Spleen (tissue), 11 donors: ENCODE measurements at regions not wholly inside any gene's neighbourhood (a gene's known extent, or its start where the extent isn't known, plus 50 kb on each side); places are given as distances from the start of the nearest gene placed in this dataset.
"Not testable (repeated sequence)": the region's sequence is repeated elsewhere in the genome, so short reads cannot be mapped to it uniquely, and the experiment has no call there.

Experiments
- DNase-seq: peaks from one replicate; pipeline ENCODE4 v3.0.0-alpha.2; 2020
- H3K27ac ChIP-seq, 8 donors: fragments of 200-600 bp; sonication (generic) in 7 of 8; 1 replicate in 4 of 8; 2 replicates in 4 of 8; pipeline versions ENCODE4 v1.5.0 to v1.8.0; 2016 to 2021; ENCODE audit warnings: inconsistent platforms in 4 of 8, mild to moderate bottlenecking in 4 of 8, moderate library complexity in 1 of 8
- H3K27me3 ChIP-seq, 7 donors: fragments of 200-600 bp; sonication (generic) in 6 of 7; replicated peaks in 1 of 7; 1 replicate in 4 of 7; 2 replicates in 3 of 7; pipeline versions ENCODE4 v1.5.0 to v1.8.0; 2016 to 2021; ENCODE audit warnings: inconsistent platforms in 3 of 7, mild to moderate bottlenecking in 1 of 7
- H3K36me3 ChIP-seq, 6 donors: fragments of 200-600 bp; sonication (generic) in 5 of 6; 1 replicate in 4 of 6; 2 replicates in 2 of 6; pipeline versions ENCODE4 v1.5.0 to v1.8.0; 2016 to 2021; ENCODE audit warnings: inconsistent platforms in 2 of 6
- H3K4me1 ChIP-seq, 6 donors: fragments of 200-600 bp; sonication (generic) in 5 of 6; 1 replicate in 3 of 6; 2 replicates in 3 of 6; pipeline versions ENCODE4 v1.5.0 to v1.8.0; 2016 to 2021; ENCODE audit warnings: inconsistent platforms in 3 of 6
- H3K4me3 ChIP-seq, 8 donors: fragments of 200-600 bp; sonication (generic) in 7 of 8; 1 replicate in 4 of 8; 2 replicates in 4 of 8; pipeline versions ENCODE4 v1.5.0 to v1.8.0; 2016 to 2021; ENCODE audit warnings: inconsistent platforms in 4 of 8, mild to moderate bottlenecking in 4 of 8, moderate library complexity in 2 of 8
- H3K9me3 ChIP-seq, 8 donors: fragments of 200-600 bp; sonication (generic) in 7 of 8; 1 replicate in 4 of 8; 2 replicates in 4 of 8; pipeline versions ENCODE4 v1.5.0 to v1.8.0; 2016 to 2021; ENCODE audit warnings: inconsistent platforms in 4 of 8
- POLR2A ChIP-seq, 3 donors: fragments of 450-650 bp; IDR thresholded peaks; one replicate each; pipeline ENCODE4 v1.5.1; 2017; ENCODE audit warnings: antibody characterized with exemption in 3 of 3, mild to moderate bottlenecking in 1 of 3
- POLR2AphosphoS5 ChIP-seq, 3 donors: sonication (generic); formaldehyde crosslinking; IDR thresholded peaks; one replicate each; pipeline ENCODE4 v1.5.1; 2017; ENCODE audit warnings: antibody characterized with exemption in 3 of 3
- WGBS, 5 donors: extraction: QIAGEN DNeasy Blood & Tissue Kit in 3 of 5; methylation state at CpG; one replicate each; pipeline versions ENCODE4 v1.1.5 to v1.1.7; 2013 to 2018; 5-methylcytosine and 5-hydroxymethylcytosine counted together
- intact Hi-C: fragments of 100-400 bp; cut with DNase I; formaldehyde crosslinking; loops from one replicate; pipeline ENCODE4 v1.15.0; 2023; ENCODE audit warnings: low total_unique reads
- TF ChIP-seq, protein P1 (sequence below), 11 experiments: fragments of 200-600 bp in 7 of 11; fragments of 450-650 bp in 4 of 11; sonication (generic) in 4 of 11; IDR thresholded peaks in 8 of 11; conservative IDR thresholded peaks in 3 of 11; 1 replicate in 7 of 11; 2 replicates in 4 of 11; pipeline versions ENCODE4 v1.4.0 to v1.8.0; 2016 to 2021; ENCODE audit warnings: antibody characterized with exemption in 11 of 11, inconsistent platforms in 4 of 11, mild to moderate bottlenecking in 1 of 11
- donor health status: healthy with polysubstance abuse.
- donor health status: DM: no; HTN: no; CAD: no; lungs with moderate emphysema.
- donor health status: DM: no; HTN: no; CAD: no.
- donor health status: Bipolar disorder and iron deficiency.
- donor health status: healthy.
- donor health status: DM: no; HTN: no; CAD: no.
- donor health status: DM: yes; HTN: yes; CAD: no.

DNA sequence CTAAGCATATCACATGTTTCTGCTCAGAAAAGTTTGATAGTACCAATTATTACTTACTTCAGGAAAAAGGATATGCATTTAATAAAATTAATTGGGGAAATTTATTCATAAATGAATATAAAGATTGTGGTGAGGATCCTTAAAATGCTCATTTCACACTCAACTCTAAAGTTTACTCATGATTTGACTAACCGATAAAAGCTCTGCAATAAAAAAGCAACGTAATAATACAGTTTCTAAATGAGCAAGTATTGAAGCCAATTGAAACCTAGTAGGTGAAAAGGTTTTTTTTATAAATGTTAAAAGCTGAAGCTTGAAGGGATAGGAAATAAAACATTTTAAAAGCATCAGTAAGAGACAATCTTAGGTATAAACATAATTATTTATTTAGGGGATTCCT is 308.3 kb upstream of the STEAP1 start:
- H3K9me3 ChIP-seq = no peaks in the 10 kb centered on the region
- no peaks in the 10 kb centered on the region for H3K4me1 ChIP-seq
- no peak for DNase-seq
- H3K36me3 ChIP-seq = no peaks in the 10 kb centered on the region
- TF ChIP-seq POLR2A (IDR thresholded peaks at IDR 0.05) = no peak
- TF ChIP-seq POLR2AphosphoS5 (IDR thresholded peaks at IDR 0.05) = no peak
- TF ChIP-seq, protein P1, sequence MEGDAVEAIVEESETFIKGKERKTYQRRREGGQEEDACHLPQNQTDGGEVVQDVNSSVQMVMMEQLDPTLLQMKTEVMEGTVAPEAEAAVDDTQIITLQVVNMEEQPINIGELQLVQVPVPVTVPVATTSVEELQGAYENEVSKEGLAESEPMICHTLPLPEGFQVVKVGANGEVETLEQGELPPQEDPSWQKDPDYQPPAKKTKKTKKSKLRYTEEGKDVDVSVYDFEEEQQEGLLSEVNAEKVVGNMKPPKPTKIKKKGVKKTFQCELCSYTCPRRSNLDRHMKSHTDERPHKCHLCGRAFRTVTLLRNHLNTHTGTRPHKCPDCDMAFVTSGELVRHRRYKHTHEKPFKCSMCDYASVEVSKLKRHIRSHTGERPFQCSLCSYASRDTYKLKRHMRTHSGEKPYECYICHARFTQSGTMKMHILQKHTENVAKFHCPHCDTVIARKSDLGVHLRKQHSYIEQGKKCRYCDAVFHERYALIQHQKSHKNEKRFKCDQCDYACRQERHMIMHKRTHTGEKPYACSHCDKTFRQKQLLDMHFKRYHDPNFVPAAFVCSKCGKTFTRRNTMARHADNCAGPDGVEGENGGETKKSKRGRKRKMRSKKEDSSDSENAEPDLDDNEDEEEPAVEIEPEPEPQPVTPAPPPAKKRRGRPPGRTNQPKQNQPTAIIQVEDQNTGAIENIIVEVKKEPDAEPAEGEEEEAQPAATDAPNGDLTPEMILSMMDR (IDR thresholded peaks at IDR 0.05 in 8 of 11, conservative IDR thresholded peaks at IDR 0.05 in 3 of 11) = no peak
- intact Hi-C loops = no loop called here
- H3K27me3 ChIP-seq = no peaks in the 10 kb centered on the region
- 68 to 83% (median 77%) methylated on average over 2 of the region's 2 CpGs for WGBS, 5 donors
- H3K4me3 ChIP-seq = no peak overlapping the region
- H3K27ac ChIP-seq = no peak overlapping the region

DNA sequence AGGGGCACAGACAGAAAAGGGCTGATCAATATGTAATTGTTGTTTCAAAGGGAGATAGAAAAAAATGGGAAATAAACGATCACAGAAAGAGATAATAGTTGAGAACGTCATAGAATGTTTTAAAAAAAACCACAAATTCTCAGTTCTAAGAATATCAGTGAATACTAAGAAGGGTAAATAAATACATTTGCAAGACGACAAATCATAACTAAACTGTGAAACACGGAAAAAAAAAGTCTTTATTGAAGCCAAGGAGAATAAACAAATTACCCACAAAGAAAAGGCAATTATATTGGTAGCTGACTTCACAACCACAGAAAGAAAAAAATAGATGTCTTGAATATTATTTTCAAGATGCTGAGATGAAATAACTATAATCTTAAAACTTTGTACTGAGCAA is 305.2 kb upstream of the STEAP1 start:
- no peaks in the 10 kb centered on the region for H3K9me3 ChIP-seq
- H3K4me1 ChIP-seq = no peaks in the 10 kb centered on the region
- no peak overlapping the region for H3K27ac ChIP-seq
- H3K36me3 ChIP-seq = no peaks in the 10 kb centered on the region
- no peak for DNase-seq
- TF ChIP-seq, protein P1 (IDR thresholded peaks at IDR 0.05 in 8 of 11, conservative IDR thresholded peaks at IDR 0.05 in 3 of 11) = no peak
- TF ChIP-seq POLR2A (IDR thresholded peaks at IDR 0.05) (no peak), POLR2AphosphoS5 (IDR thresholded peaks at IDR 0.05) (no peak)
- H3K4me3 ChIP-seq = no peak overlapping the region
- no peaks in the 10 kb centered on the region for H3K27me3 ChIP-seq
- intact Hi-C loops = no loop called here
- WGBS, 5 donors = 46 to 88% (median 73%) methylated on average over 4 of the region's 4 CpGs

DNA sequence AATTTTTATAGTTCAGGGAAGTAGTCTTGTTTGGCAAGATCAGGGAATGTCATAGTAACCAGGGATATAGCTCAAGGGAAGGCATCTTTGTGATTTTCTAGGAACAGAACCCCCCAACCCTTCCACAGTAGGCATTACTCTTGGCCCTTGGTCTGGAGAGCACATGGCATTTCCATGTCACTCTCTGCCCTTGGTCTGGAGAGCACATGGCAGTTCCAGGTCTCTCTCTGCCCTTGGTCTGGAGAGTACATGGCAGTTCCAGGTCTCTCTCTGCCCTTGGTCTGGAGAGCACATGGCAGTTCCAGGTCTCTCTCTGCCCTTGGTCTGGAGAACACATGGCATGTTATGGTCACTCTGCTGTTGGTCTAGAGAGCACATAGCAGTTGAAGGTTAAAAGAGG is 297.2 kb upstream of the STEAP1 start:
- H3K36me3 ChIP-seq, H3K4me3 ChIP-seq, H3K27ac ChIP-seq, H3K4me1 ChIP-seq, DNase-seq, H3K27me3 ChIP-seq, intact Hi-C loops: not testable (repeated sequence)
- peaks cover 0 to 45% (median 35%) of the 10 kb centered on the region in 8 donors for H3K9me3 ChIP-seq

DNA sequence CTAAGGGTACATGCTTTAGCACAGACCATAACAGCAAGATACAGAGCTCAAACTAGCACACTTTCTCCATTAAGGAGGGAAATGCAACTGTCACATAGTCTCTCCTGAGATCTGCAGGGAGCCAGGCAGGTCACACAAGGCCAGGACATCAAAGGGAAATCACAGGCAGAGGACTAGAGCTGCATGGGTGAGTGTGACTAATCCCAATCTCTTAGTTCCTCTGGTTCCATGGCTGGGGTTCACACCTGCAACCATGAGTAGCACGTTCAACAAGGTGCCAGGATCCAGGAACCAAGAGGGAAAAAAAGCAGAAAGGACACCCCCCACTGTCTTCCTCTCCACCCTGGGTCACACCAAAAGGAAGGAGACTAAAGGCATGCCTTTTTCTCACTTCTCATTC is 296.5 kb upstream of the STEAP1 start:
- Histone ChIP-seq H3K27me3 (no peaks in the 10 kb centered on the region), H3K9me3 (peaks cover 0 to 45% (median 35%) of the 10 kb centered on the region in 8 donors), H3K4me3 (no peak overlapping the region), H3K4me1 (no peaks in the 10 kb centered on the region), H3K27ac (no peak overlapping the region), H3K36me3 (no peaks in the 10 kb centered on the region)
- no peak for DNase-seq
- 63 to 85% (median 73%) methylated on average over 1 of the region's 1 CpG for WGBS, 5 donors
- intact Hi-C loops = no loop called here
- no peak for TF ChIP-seq POLR2A (IDR thresholded peaks at IDR 0.05)
- TF ChIP-seq POLR2AphosphoS5 (IDR thresholded peaks at IDR 0.05) = no peak
- TF ChIP-seq, protein P1 (IDR thresholded peaks at IDR 0.05 in 8 of 11, conservative IDR thresholded peaks at IDR 0.05 in 3 of 11) = no peak

DNA sequence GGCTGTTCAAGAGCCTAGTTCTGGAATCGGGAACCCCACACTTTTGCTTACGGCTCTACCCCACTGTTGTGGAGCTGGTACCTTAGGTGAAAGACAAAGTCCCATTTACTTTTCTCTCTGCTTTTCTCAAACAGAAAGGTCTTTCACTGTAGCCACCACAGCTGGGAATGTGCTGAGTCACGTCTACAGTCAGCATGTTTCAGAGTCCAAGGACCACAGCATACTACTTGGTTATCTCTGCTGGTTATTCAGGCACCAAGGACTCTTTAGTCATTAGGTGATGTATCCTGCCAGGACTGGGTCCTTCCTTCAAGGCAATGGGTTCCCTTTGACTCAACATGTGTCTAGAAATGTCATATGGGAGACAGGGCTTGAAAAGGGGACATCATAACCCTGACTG is 266.8 kb upstream of the STEAP1 start:
- TF ChIP-seq POLR2AphosphoS5 (IDR thresholded peaks at IDR 0.05) (no peak), POLR2A (IDR thresholded peaks at IDR 0.05) (no peak)
- TF ChIP-seq, protein P1 (IDR thresholded peaks at IDR 0.05 in 8 of 11, conservative IDR thresholded peaks at IDR 0.05 in 3 of 11) = no peak
- intact Hi-C loops = no loop called here
- WGBS, 5 donors = 78 to 90% (median 82%) methylated on average over 3 of the region's 3 CpGs

More for the DNA sequence above, 266.8 kb upstream of the STEAP1 start:
- H3K27ac ChIP-seq = no peak overlapping the region
- H3K4me3 ChIP-seq = no peak overlapping the region
- H3K36me3 ChIP-seq = no peaks in the 10 kb centered on the region
- H3K9me3 ChIP-seq = peaks cover 0 to 6% (median 0%) of the 10 kb centered on the region in 8 donors
- H3K4me1 ChIP-seq = no peaks in the 10 kb centered on the region
- no peak for DNase-seq
- no peaks in the 10 kb centered on the region for H3K27me3 ChIP-seq
